ENCODE measurements at regions not wholly inside any gene's neighbourhood (a gene's known extent, or its start where the extent isn't known, plus 50 kb on each side); places are given as distances from the start of the nearest gene placed in this dataset.

GRCh38 chr2:128771401-128771800 is 452.7 kb upstream of the HS6ST1 start:
- no peak for DNase-seq

GRCh38 chr2:128772671-128773070 is 454.0 kb upstream of the HS6ST1 start:
- DNase-seq = no peak

- no peak for DNase-seq
Observed at GRCh38 chr2:128773641-128774319, 455.1 kb upstream of the HS6ST1 start.

GRCh38 chr2:128774320-128775216 is 455.9 kb upstream of the HS6ST1 start:
- DNase-seq = no peak

- DNase-seq = no peak
Observed at GRCh38 chr2:128775217-128775913, 456.7 kb upstream of the HS6ST1 start.

- DNase-seq = no peak
Observed at GRCh38 chr2:128775914-128776285, 457.2 kb upstream of the HS6ST1 start.

- no peak for DNase-seq
Observed at GRCh38 chr2:128776461-128777195, 458.0 kb upstream of the HS6ST1 start.

GRCh38 chr2:128777196-128778035 is 458.7 kb upstream of the HS6ST1 start:
- no peak for DNase-seq

- DNase-seq = no peak
Observed at GRCh38 chr2:128778843-128779242, 460.2 kb upstream of the HS6ST1 start.

- DNase-seq = no peak
Observed at GRCh38 chr2:128779301-128780095, 460.8 kb upstream of the HS6ST1 start.

- no peak for DNase-seq
Observed at GRCh38 chr2:128780434-128781080, 461.9 kb upstream of the HS6ST1 start.

GRCh38 chr2:128781166-128781565 is 462.5 kb upstream of the HS6ST1 start:
- DNase-seq = no peak

- no peak for DNase-seq
Observed at GRCh38 chr2:128781585-128782385, 463.1 kb upstream of the HS6ST1 start.

GRCh38 chr2:128782411-128783192 is 463.9 kb upstream of the HS6ST1 start:
- no peak for DNase-seq

- DNase-seq = no peak
Observed at GRCh38 chr2:128783193-128783671, 464.6 kb upstream of the HS6ST1 start.

- no peak for DNase-seq
Observed at GRCh38 chr2:128783896-128784295, 465.2 kb upstream of the HS6ST1 start.

- DNase-seq = no peak
Observed at GRCh38 chr2:128784626-128785306, 466.1 kb upstream of the HS6ST1 start.

- no peak for DNase-seq
Observed at GRCh38 chr2:128786316-128786715, 467.6 kb upstream of the HS6ST1 start.
